H1 (cell line): ENCODE measurements at regions not wholly inside any gene's neighbourhood (a gene's known extent, or its start where the extent isn't known, plus 50 kb on each side); places are given as distances from the start of the nearest gene placed in this dataset.

ENCODE experiments used
- CTCF ChIA-PET: fragments of 300-600 bp; sonication (Branson Sonifier 250); formaldehyde crosslinking; loops from one replicate; lab custom pipeline; 2021; ENCODE audit not compliant: partially characterized antibody; lab: Charles Lee
- POLR2A ChIA-PET: fragments of 300-600 bp; sonication (Branson Sonifier 250); formaldehyde crosslinking; loops from one replicate; lab custom pipeline; 2021; ENCODE audit warnings: inconsistent platforms; ENCODE audit not compliant: partially characterized antibody; lab: Charles Lee
- DNase-seq, 2 experiments: peaks; one replicate each; pipeline versions ENCODE4 v3.0.0 to v3.0.0-alpha.2; 2010 to 2022; ENCODE audit warnings: low spot score in 2 of 2, low read depth in 1 of 2, mixed read lengths in 1 of 2
- FAIRE-seq: peaks from 2 replicates; lab custom pipeline; 2011; peaks lifted over from hg19 to GRCh38; lab: Jason Lieb, UNC
- H2AFZ ChIP-seq: 2 replicates; pipeline ENCODE4 v1.8.1; 2012; ENCODE audit warnings: low read length, inconsistent platforms
- H2AK5ac ChIP-seq: 2 replicates; pipeline ENCODE4 v1.6.1; 2013; ENCODE audit warnings: low read depth, low read length
- H2BK120ac ChIP-seq: replicated peaks from 2 replicates; pipeline ENCODE3; 2013; ENCODE audit warnings: low read depth, low read length, inconsistent platforms
- H2BK12ac ChIP-seq: 2 replicates; pipeline ENCODE4 v1.6.1; 2013; ENCODE audit warnings: low read depth, low read length
- H2BK15ac ChIP-seq: 2 replicates; pipeline ENCODE4 v1.6.1; 2013; ENCODE audit warnings: low read length
- H2BK20ac ChIP-seq: 2 replicates; pipeline ENCODE4 v1.6.1; 2013; ENCODE audit warnings: low read length
- H2BK5ac ChIP-seq: 2 replicates; pipeline ENCODE4 v1.6.1; 2013; ENCODE audit warnings: low read depth, low read length
- H3K14ac ChIP-seq: 2 replicates; pipeline ENCODE4 v1.6.1; 2013; ENCODE audit warnings: inconsistent platforms; ENCODE audit not compliant: insufficient read length
- H3K18ac ChIP-seq: 2 replicates; pipeline ENCODE4 v1.6.1; 2013; ENCODE audit warnings: low read length; ENCODE audit errors: extremely low read depth
- H3K23ac ChIP-seq: 2 replicates; pipeline ENCODE4 v1.6.1; 2013; ENCODE audit warnings: inconsistent platforms; ENCODE audit not compliant: insufficient read length
- H3K23me2 ChIP-seq: 2 replicates; pipeline ENCODE4 v1.6.1; 2013; ENCODE audit warnings: low read depth, low read length
- H3K27ac ChIP-seq: 2 replicates; pipeline ENCODE4 v1.6.1; 2011; ENCODE audit warnings: low read depth, low read length, inconsistent platforms
- H3K27me3 ChIP-seq, 4 experiments: replicated peaks in 1 of 4; 1 replicate in 1 of 4; 2 replicates in 3 of 4; pipeline versions ENCODE4 v1.6.1 to v1.8.1; 2011 to 2013; ENCODE audit warnings: low read length in 3 of 4, mild to moderate bottlenecking in 3 of 4, inconsistent platforms in 2 of 4, mixed read lengths in 2 of 4, moderate library complexity in 1 of 4; ENCODE audit not compliant: control insufficient read depth in 3 of 4, insufficient read depth in 3 of 4; ENCODE audit errors: extremely low read depth in 1 of 4
- H3K36me3 ChIP-seq, 4 experiments: 2 replicates each; pipeline versions ENCODE4 v1.6.1 to v1.8.1; 2011 to 2013; ENCODE audit warnings: mild to moderate bottlenecking in 4 of 4, low read length in 3 of 4, moderate library complexity in 2 of 4, control low read depth in 1 of 4, inconsistent platforms in 1 of 4; ENCODE audit not compliant: insufficient read depth in 4 of 4, control insufficient read depth in 2 of 4
- H3K4ac ChIP-seq: replicated peaks from 2 replicates; pipeline ENCODE3; 2013; ENCODE audit warnings: low read length, low read depth, mixed read lengths, inconsistent platforms; ENCODE audit not compliant: insufficient read length
- H3K4me1 ChIP-seq, 4 experiments: replicated peaks in 1 of 4; 1 replicate in 1 of 4; 2 replicates in 3 of 4; pipeline versions ENCODE4 v1.6.1 to v1.8.1; 2011 to 2013; ENCODE audit warnings: low read length in 3 of 4, inconsistent platforms in 2 of 4, mixed read lengths in 1 of 4; ENCODE audit not compliant: insufficient read depth in 4 of 4, control insufficient read depth in 3 of 4
- H3K4me2 ChIP-seq, 2 experiments: 2 replicates each; pipeline versions ENCODE4 v1.6.1 to v1.8.1; 2011 to 2013; ENCODE audit warnings: low read depth in 2 of 2, low read length in 2 of 2, control low read depth in 1 of 2, inconsistent platforms in 1 of 2, mild to moderate bottlenecking in 1 of 2; ENCODE audit not compliant: insufficient read depth in 1 of 2
- H3K4me3 ChIP-seq, 4 experiments: fragments of 200-600, 300-600 bp in 1 of 4; sonication (generic), shearing (Covaris generic), sonication (Bioruptor Twin) in 1 of 4; 2 replicates each; pipeline versions ENCODE4 v1.5.1 to v1.8.1; 2011 to 2016; ENCODE audit warnings: low read length in 4 of 4, low read depth in 3 of 4, control low read depth in 2 of 4, inconsistent platforms in 2 of 4, mild to moderate bottlenecking in 2 of 4, mixed read lengths in 1 of 4, moderate library complexity in 1 of 4; ENCODE audit not compliant: insufficient read depth in 2 of 4; ENCODE audit errors: extremely low read depth in 1 of 4
- H3K56ac ChIP-seq: replicated peaks from 2 replicates; pipeline ENCODE3; 2013; ENCODE audit warnings: low read depth, mild to moderate bottlenecking, mixed read lengths, low read length, inconsistent platforms; ENCODE audit not compliant: insufficient read length
- H3K79me1 ChIP-seq: 2 replicates; pipeline ENCODE4 v1.6.1; 2013; ENCODE audit warnings: low read depth, low read length, control low read depth
- H3K79me2 ChIP-seq, 2 experiments: 2 replicates each; pipeline versions ENCODE4 v1.6.1 to v1.8.1; 2012 to 2013; ENCODE audit warnings: low read length in 2 of 2, mild to moderate bottlenecking in 2 of 2, inconsistent platforms in 1 of 2; ENCODE audit not compliant: insufficient read depth in 2 of 2, control insufficient read depth in 1 of 2
- H3K9ac ChIP-seq, 4 experiments: replicated peaks in 1 of 4; 1 replicate in 1 of 4; 2 replicates in 3 of 4; pipeline versions ENCODE4 v1.6.1 to v1.8.1; 2011 to 2013; ENCODE audit warnings: low read depth in 3 of 4, low read length in 3 of 4, control low read depth in 2 of 4, mild to moderate bottlenecking in 2 of 4, moderate library complexity in 2 of 4, inconsistent platforms in 1 of 4; ENCODE audit errors: extremely low read depth in 1 of 4
- H3K9me3 ChIP-seq, 2 experiments: 2 replicates each; pipeline versions ENCODE4 v1.6.1 to v1.8.1; 2012 to 2013; ENCODE audit warnings: mild to moderate bottlenecking in 2 of 2, moderate library complexity in 2 of 2, control low read depth in 1 of 2, inconsistent platforms in 1 of 2, low read depth in 1 of 2, low read length in 1 of 2, mixed read lengths in 1 of 2; ENCODE audit not compliant: insufficient read depth in 2 of 2
- H4K20me1 ChIP-seq, 2 experiments: replicated peaks in 1 of 2; 2 replicates each; pipeline versions ENCODE3 to v1.8.1; 2011 to 2013; ENCODE audit warnings: inconsistent platforms in 2 of 2, low read length in 2 of 2, mild to moderate bottlenecking in 1 of 2; ENCODE audit not compliant: insufficient read depth in 2 of 2, control insufficient read depth in 1 of 2
- H4K5ac ChIP-seq: 2 replicates; pipeline ENCODE4 v1.6.1; 2013; ENCODE audit warnings: low read length, low read depth, mixed read lengths, inconsistent platforms; ENCODE audit not compliant: insufficient read length
- H4K8ac ChIP-seq: 2 replicates; pipeline ENCODE4 v1.8.0; 2013; ENCODE audit warnings: mild to moderate bottlenecking, moderate library complexity, low read length, inconsistent platforms; ENCODE audit not compliant: insufficient read depth; ENCODE audit errors: extremely low read depth
- H4K91ac ChIP-seq: replicated peaks from 2 replicates; pipeline ENCODE3; 2013; ENCODE audit warnings: low read length, mixed read lengths, inconsistent platforms; ENCODE audit not compliant: insufficient read length
- BRCA1 ChIP-seq: IDR thresholded peaks from 2 replicates; pipeline ENCODE4 v1.6.1; 2012; ENCODE audit warnings: low read depth, low read length, improper control_type of control experiment
- EGR1 ChIP-seq: IDR thresholded peaks from 2 replicates; pipeline ENCODE4 v1.6.1; 2011; ENCODE audit warnings: low read depth, low read length, borderline replicate concordance
- EP300 ChIP-seq, 2 experiments: IDR thresholded peaks; 1 replicate in 1 of 2; 2 replicates in 1 of 2; pipeline ENCODE4 v1.6.1; 2011 to 2012; ENCODE audit warnings: low read depth in 2 of 2, low read length in 2 of 2, mild to moderate bottlenecking in 2 of 2, borderline replicate concordance in 1 of 2, inconsistent platforms in 1 of 2, moderate library complexity in 1 of 2
- FOSL1 ChIP-seq: IDR thresholded peaks from 2 replicates; pipeline ENCODE4 v1.6.1; 2011; ENCODE audit warnings: mild to moderate bottlenecking, low read depth, low read length, moderate library complexity; ENCODE audit not compliant: insufficient read depth
- HDAC6 ChIP-seq: IDR thresholded peaks from one replicate; pipeline ENCODE4 v1.7.1; 2012; ENCODE audit warnings: low read depth, mild to moderate bottlenecking, inconsistent platforms, low read length, moderate library complexity
- MAFK ChIP-seq: IDR thresholded peaks from 2 replicates; pipeline ENCODE4 v1.6.1; 2012; ENCODE audit warnings: low read depth, mild to moderate bottlenecking, improper control_type of control experiment, low read length
- NRF1 ChIP-seq: IDR thresholded peaks from 2 replicates; pipeline ENCODE4 v1.6.1; 2011; ENCODE audit warnings: mild to moderate bottlenecking, low read depth, low read length, improper control_type of control experiment
- POLR2AphosphoS5 ChIP-seq: IDR thresholded peaks from 2 replicates; pipeline ENCODE4 v1.6.1; 2011; ENCODE audit warnings: low read depth, low read length
- POU5F1 ChIP-seq: IDR thresholded peaks from 2 replicates; pipeline ENCODE4 v1.6.1; 2011; ENCODE audit warnings: low read depth, mild to moderate bottlenecking, low read length, moderate library complexity
- SIRT6 ChIP-seq: IDR thresholded peaks from one replicate; pipeline ENCODE4 v1.7.1; 2012; ENCODE audit warnings: low read length, inconsistent platforms
- SP1 ChIP-seq: IDR thresholded peaks from 2 replicates; pipeline ENCODE4 v1.6.1; 2011; ENCODE audit warnings: low read depth, low read length
- SP4 ChIP-seq: IDR thresholded peaks from 2 replicates; pipeline ENCODE4 v1.6.1; 2012; ENCODE audit warnings: low read length, inconsistent platforms
- SRF ChIP-seq: IDR thresholded peaks from 2 replicates; pipeline ENCODE4 v1.6.1; 2011; ENCODE audit warnings: mild to moderate bottlenecking, low read depth, low read length, moderate library complexity
- TCF12 ChIP-seq: IDR thresholded peaks from 2 replicates; pipeline ENCODE4 v1.6.1; 2011; ENCODE audit warnings: low read depth, mild to moderate bottlenecking, low read length
- TEAD4 ChIP-seq: IDR thresholded peaks from 2 replicates; pipeline ENCODE4 v1.6.1; 2012; ENCODE audit warnings: low read depth, low read length, inconsistent platforms, mixed read lengths
- USF2 ChIP-seq: IDR thresholded peaks from 2 replicates; pipeline ENCODE4 v1.6.1; 2011; ENCODE audit warnings: low read length, improper control_type of control experiment
- YY1 ChIP-seq: IDR thresholded peaks from 2 replicates; pipeline ENCODE4 v1.6.1; 2011; ENCODE audit warnings: low read depth, mild to moderate bottlenecking, low read length
- WGBS, 2 experiments: shearing (Covaris generic) in 1 of 2; methylation state at CpG; one replicate each; pipeline versions ENCODE4 v1.1.6 to v1.1.7; 2013 to 2015; ENCODE audit warnings: low lambda C conversion rate in 2 of 2, mixed read lengths in 2 of 2, inconsistent platforms in 1 of 2, low coverage in 1 of 2, missing lambda C conversion rate in 1 of 2; ENCODE audit not compliant: insufficient replicate concordance in 2 of 2, insufficient coverage in 1 of 2, insufficient read length in 1 of 2; ENCODE audit errors: extremely low coverage in 1 of 2, missing lambda C conversion rate in 1 of 2; 5-methylcytosine and 5-hydroxymethylcytosine counted together

- CTCF ChIA-PET = no interaction called here
- H3K56ac ChIP-seq = no peak overlapping the region
- WGBS, 2 experiments = 79% methylated on average over 1 of the region's 1 CpG; no CpG with 5 or more reads in 1 of the 2 experiments
- TF ChIP-seq TEAD4 (no peak), POLR2AphosphoS5 (no peak), YY1 (no peak), SRF (no peak), SIRT6 (no peak), BRCA1 (no peak), SP4 (no peak), MAFK (no peak), EP300 (IDR thresholded peaks at IDR 0.05; ENCODE audit: borderline replicate concordance in 1 of 2, low read depth in 2 of 2, low read length in 2 of 2) (no peak), FOSL1 (no peak), NRF1 (no peak), EGR1 (no peak), POU5F1 (no peak), SP1 (no peak), HDAC6 (no peak), USF2 (no peak), TCF12 (no peak)
Observed at GRCh38 chr6:51203504-51203903, 384.8 kb downstream of the TFAP2B start.

More at GRCh38 chr6:51203504-51203903, 384.8 kb downstream of the TFAP2B start:
- no peak overlapping the region for H4K91ac ChIP-seq
- H3K79me2 ChIP-seq = no peaks in the 10 kb centered on the region
- no peak overlapping the region for H2BK12ac ChIP-seq
- H3K4me1 ChIP-seq = no peaks in the 10 kb centered on the region
- H3K27ac ChIP-seq = no peak overlapping the region
- no peak for DNase-seq
- no peak overlapping the region for H3K4me2 ChIP-seq
- H3K4me3 ChIP-seq = no peak overlapping the region
- no peaks in the 10 kb centered on the region for H3K36me3 ChIP-seq
- POLR2A ChIA-PET = no interaction called here
- no peak overlapping the region for H3K18ac ChIP-seq
- H3K27me3 ChIP-seq = no peaks in the 10 kb centered on the region
- no peaks in the 10 kb centered on the region for H3K23me2 ChIP-seq
- H2BK15ac ChIP-seq = no peak overlapping the region
- H2BK20ac ChIP-seq = no peak overlapping the region
- no peaks in the 10 kb centered on the region for H4K20me1 ChIP-seq
- no peak overlapping the region for H4K8ac ChIP-seq
- no peak overlapping the region for H3K4ac ChIP-seq
- no peak for FAIRE-seq
- no peak overlapping the region for H3K14ac ChIP-seq
- H2AK5ac ChIP-seq = no peak overlapping the region
- H3K23ac ChIP-seq = no peak overlapping the region
- no peaks in the 10 kb centered on the region for H3K79me1 ChIP-seq
- H2BK5ac ChIP-seq = no peak overlapping the region
- no peak overlapping the region for H3K9ac ChIP-seq
- H3K9me3 ChIP-seq = no peaks in the 10 kb centered on the region
- no peak overlapping the region for H4K5ac ChIP-seq
- H2AFZ ChIP-seq = no peak overlapping the region
- H2BK120ac ChIP-seq = no peak overlapping the region
